Fibroblast of skin of back (primary cell): ENCODE measurements at regions not wholly inside any gene's neighbourhood (a gene's known extent, or its start where the extent isn't known, plus 50 kb on each side); places are given as distances from the start of the nearest gene placed in this dataset.

ENCODE experiments used
- DNase-seq: peaks from one replicate; pipeline ENCODE4 v3.0.0-alpha.2; 2013

DNA sequence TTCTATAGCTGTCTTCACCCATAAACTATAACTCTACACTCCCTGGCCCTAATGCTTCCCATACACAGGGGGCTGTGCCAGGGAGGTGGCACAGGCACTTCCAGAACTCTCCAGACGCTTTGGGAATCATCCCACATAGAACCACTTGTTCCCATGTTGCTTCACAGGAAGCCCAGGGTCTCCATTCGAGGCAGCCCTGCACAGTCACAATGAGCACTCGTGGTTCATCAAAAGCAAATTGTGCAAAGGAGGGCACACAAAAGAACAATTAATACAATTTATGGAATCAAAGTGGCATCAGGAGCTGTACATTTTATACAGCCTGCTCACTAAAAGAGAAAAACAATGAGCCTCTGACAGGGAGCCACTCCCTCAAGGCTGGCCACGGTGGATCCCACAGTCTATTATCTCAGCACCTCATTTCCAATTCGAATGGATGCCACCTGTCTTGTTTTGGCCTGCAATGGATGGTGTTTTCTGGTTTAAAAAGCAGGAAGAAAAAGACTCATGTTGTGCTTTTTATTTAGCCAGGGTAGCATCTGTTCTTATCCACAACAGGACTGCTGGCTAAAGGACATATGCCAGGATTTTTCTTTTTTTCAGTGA lies 354.8 kb downstream of the ENC1 start:
- DNase-seq, result no peak

GRCh38 chr5:74282490-74282889 lies 358.0 kb downstream of the ENC1 start:
- no peak for DNase-seq

- DNase-seq, result no peak
Measured at GRCh38 chr5:74281166-74281565, 359.4 kb downstream of the ENC1 start.

- no peak for DNase-seq
Measured at GRCh38 chr5:74280306-74280705, 360.2 kb downstream of the ENC1 start.

GRCh38 chr5:74279244-74279643 lies 361.3 kb downstream of the ENC1 start:
- no peak for DNase-seq

DNA sequence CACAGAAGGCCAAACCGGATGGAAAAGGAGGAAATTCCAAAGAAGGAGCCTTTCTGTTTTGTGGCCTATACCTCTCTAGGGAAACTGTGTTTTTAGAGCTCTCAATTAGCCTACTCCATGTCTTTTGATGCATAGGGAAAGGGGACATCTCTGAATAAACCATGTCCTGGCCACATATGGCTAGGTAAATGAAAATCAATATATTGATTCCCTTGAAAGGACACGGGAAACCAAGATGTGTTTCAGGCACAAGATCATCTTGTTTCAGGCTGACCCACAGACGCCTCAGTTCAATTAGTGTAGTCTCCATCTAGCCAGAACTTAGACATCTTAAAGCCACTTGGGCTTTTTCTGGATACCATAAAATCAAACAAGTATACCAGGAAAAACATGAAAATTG lies 363.1 kb downstream of the ENC1 start:
- no peak for DNase-seq

DNA sequence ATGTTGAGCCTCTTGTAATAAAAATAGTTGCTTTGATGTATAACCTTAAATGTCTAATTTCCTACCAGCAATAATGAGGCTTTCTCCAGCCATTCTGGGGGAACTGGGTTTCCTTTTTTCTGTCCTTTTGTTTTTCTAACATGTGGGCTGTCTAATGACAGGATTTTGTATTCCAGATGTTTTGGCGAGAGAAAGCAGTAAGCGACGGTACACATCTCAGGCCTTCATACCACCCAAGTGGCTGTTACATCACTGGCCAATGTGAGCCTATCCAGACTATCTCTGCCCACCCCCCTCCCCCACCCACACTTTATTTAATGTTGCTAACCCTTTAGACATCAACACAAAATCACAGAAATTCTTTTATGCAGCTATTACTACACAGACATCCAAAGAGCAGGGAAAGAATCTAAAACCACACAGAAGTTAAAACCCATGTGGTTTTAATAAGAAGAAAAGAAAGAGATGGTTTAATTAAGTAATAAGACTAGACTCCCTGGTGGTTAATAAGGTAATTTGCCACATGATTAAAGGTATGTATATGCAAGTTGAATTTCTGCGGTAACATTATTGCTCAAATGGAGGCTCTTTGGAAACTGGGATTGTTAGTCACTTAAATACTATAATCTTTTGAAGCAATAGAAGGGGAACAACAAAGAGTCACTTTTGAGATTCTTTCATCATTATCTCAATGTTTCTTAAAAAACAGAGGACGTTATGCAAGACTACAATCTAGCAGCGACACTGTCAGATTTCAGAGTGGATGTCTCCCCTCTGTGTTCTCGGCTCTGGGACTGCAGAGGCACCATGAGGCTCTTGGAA lies 365.1 kb downstream of the ENC1 start:
- peak; percentile 37 for DNase-seq

DNA sequence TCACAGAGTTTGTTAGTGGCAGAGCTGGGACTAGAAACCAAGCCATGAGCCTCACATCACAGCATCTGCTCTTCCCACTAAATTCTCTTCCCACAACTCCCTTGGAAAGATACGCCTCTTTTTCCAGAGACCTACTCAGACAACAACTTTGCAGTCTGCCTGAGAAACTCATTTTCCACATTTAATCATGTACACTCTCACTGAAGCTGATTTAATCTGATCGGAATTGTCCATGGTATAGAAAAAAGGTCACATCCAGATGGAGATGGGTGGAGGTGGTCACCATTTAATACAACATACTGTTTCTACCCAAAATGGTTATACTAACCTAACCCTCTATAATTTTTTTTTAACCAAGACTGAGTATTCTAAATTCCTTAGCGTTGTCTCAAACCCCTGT lies 366.2 kb downstream of the ENC1 start:
- peak; percentile 54 for DNase-seq

GRCh38 chr5:74272831-74273451 lies 367.6 kb downstream of the ENC1 start:
- DNase-seq, result peak; percentile 56

GRCh38 chr5:74272024-74272775 lies 368.3 kb downstream of the ENC1 start:
- peak; percentile 84 for DNase-seq

GRCh38 chr5:74268297-74268696 lies 372.2 kb downstream of the ENC1 start:
- no peak for DNase-seq

DNA sequence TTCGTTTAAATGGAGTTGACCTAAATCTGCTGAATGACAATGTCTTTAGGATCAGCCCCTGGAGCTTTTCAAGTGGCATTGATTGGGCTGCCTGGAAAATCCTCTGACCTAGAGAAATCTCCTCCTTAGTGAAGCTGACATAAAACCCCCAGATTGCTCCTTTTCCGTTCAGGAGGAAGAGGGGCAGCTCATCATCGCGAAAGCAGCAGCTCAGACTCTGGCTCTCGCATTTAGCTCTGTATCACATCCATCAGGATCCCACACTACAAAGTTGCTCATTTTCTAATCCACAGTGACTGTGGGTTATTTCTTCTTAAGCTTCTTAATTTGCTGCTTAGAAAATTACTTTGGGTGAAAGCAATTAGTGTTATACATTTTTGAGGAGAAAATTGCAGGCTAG lies 373.7 kb downstream of the ENC1 start:
- DNase-seq, result no peak

- DNase-seq, result no peak
Measured at GRCh38 chr5:74266132-74266531, 374.4 kb downstream of the ENC1 start.

DNA sequence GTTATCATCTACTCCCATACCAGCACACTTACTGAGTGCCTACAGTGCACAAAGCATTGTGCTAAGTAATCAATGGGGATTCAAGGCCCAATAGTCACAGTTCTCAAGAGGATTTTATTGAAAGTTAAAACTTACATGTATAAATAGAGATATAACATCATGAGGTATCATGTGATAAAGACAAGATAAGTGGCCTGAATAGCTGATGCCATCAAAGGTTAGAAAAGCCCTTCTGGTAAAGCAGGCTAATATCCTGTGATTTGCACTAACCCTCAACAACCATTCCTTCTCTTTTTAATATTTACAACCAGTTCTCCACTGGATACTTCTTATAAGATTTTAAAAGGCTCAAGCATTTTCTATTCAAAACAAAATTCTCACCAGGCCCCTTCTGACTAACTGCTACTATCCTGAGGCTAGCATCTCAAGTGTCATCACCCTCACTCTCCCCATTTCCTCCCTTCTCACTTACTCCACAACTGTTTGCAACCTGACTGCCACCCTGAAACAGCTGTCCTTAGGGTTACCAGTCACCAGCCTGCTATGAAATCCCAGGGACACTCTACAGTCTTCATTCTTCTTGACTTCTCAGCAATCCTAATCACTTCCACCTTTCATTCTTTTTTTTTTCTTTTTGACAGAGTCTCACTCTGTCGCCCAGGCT lies 377.9 kb downstream of the ENC1 start:
- DNase-seq, result no peak

- no peak for DNase-seq
Measured at GRCh38 chr5:74261866-74262265, 378.7 kb downstream of the ENC1 start.

DNA sequence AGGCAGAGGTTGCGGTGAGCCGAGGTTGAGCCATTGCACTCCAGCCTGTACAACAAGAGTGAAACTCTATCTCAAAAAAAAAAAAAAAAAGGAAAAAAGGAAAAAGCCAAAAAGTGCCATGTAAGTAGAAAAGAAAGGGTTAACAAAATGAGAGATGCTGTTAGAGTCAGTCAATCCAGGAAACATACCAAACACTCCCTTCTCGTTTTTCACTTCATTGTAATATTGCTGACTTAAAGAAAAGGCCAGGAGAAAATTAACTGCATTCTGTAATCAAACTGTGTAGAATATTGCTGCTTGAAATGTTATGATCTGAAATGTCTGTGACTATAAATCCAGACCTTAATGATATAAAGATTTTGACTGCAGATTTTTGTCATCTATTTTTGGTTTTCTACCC lies 379.1 kb downstream of the ENC1 start:
- no peak for DNase-seq

- DNase-seq, result no peak
Measured at GRCh38 chr5:74259572-74259971, 381.0 kb downstream of the ENC1 start.

DNA sequence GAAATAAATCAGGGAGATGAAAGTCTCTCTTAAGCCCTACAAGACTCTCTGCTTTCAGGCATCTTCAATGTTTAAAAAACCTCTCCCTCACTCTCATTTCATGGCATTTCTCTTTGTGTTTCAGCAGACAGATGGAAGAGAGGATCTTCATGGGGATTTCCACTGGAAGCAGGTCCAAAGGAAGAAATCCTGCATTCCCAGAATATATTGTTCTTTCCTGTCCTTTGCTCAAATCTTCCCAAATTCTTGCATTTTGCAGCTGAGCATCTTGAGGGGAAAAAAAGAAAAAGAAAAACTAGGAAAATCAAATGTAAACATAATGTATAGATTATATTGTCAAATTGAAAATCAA lies 382.2 kb downstream of the ENC1 start:
- DNase-seq, result no peak

DNA sequence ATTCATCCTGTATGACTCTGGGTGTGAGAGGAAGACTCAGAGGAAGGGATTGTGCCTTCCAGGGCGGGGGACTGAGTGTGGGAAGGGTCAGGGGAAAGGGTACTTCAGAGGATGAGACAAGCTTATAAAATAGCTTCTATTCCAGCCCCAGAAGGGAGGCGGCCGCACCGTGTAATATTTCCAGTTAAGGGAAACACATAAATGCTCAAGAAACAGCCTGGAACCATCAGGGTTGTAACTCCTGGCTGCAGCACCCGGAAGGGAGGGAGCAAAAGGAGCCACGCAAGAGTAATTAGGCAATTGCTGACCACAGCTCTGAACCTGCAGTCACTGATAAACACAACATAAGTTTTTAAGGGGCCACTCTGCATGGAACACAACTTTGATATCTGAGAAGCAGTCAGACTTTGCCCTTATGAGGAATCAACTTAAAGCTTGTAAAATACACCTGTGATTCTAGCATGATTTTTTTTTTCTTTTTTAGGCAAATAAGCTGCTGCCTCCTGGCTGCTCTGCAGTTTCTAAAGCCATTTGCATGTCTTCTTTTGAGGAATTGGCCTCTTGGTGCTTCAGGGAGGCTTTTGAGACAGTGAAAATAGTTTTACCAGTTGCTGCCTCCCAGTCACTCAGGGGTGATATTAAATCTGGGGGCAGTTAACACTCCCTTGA lies 382.7 kb downstream of the ENC1 start:
- no peak for DNase-seq

GRCh38 chr5:74257060-74257527 lies 383.4 kb downstream of the ENC1 start:
- no peak for DNase-seq

- no peak for DNase-seq
Measured at GRCh38 chr5:74255692-74256392, 384.7 kb downstream of the ENC1 start.
